Stimulated activated naive CD8-positive, alpha-beta T cell treated with anti-CD3 and anti-CD28 coated beads, Interleukin-15, Interleukin-2, amounts not matched to agents 100 U/mL and 50 U/mL, for 24 hours (primary cell): ENCODE measurements at regions not wholly inside any gene's neighbourhood (a gene's known extent, or its start where the extent isn't known, plus 50 kb on each side); places are given as distances from the start of the nearest gene placed in this dataset.

Experiments
- ATAC-seq: fragments of 150-1000 bp; cut with Tn5 transposase; one replicate; pipeline ENCODE4 v1.10.0; 2021
- DNase-seq: peaks from one replicate; pipeline ENCODE4 v3.0.0; 2021

DNA sequence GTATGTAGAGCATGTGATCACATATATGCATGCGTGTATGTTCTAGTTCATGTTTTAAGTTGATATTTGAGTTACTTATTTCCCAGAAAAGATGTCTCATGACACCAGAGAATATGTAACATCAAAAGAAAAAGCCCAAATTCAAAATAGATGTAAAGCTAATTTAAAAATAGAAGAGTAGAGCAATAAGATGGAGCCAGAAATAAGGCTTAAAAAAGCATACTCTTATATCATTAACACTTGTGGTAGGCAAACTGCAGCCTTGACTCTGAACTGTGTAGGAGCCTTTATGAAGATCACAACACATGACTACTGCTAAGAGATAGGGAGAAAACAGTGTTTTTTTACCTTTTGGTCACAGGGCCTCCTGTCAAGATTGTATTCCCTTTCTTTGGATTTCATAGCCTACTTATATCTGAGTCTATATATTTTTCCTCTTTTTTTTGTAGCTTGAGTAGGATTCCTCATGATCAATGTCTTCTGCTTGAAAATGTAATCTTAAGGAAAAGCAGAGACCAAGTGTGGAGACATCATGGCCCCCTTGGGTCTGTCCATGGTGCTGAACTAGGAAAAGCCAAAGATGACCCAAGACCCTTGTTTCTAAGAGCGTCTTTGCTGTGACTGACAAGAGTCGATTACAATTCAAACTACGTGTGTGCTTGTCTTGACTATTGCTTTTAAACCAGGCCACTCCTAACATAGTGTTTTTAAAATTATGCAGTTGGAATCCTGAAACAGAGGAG, 390.4 kb downstream of the SHISA9 start:
- ATAC-seq (no peak), DNase-seq (no peak)

DNA sequence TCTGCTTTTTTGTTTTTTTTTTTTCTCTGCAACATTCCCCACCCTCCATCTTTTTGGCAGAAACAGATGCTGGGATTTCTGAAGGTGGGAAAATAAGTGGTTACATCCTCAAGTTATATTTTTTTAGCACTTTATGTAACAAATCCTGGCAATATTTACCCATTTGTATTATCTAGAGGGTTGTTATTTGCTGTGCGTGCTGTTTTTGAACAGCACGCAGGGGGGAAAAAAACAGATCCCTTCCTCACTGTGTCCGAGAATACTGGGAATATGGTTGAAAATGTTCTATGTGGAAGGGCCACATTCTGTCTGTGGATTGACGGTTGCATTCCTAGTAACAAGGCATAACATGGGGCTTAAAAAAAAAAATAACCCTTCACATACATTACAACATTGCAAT, 394.8 kb downstream of the SHISA9 start:
- no peak for DNase-seq
- ATAC-seq = no peak

DNA sequence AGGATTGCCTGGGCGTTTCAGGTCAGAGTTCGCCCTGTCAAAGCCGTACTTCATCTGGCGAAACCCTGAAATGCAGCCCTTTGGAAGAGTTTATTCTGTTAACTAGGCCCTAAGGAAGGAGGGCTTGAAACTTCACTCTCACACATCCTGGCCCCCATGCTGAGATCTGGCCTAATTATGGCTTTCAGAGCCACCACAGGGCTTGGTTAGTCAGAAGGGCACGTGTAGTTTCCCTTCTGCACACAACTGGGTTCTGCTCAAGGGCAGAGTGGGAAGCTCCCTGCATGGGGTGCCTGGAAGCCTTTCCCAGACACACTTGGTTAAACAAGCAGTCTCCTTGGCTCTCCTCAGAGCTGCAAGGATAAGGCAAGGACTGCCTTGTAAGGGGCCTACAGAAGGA, 397.3 kb downstream of the SHISA9 start:
- ATAC-seq = no peak
- no peak for DNase-seq

DNA sequence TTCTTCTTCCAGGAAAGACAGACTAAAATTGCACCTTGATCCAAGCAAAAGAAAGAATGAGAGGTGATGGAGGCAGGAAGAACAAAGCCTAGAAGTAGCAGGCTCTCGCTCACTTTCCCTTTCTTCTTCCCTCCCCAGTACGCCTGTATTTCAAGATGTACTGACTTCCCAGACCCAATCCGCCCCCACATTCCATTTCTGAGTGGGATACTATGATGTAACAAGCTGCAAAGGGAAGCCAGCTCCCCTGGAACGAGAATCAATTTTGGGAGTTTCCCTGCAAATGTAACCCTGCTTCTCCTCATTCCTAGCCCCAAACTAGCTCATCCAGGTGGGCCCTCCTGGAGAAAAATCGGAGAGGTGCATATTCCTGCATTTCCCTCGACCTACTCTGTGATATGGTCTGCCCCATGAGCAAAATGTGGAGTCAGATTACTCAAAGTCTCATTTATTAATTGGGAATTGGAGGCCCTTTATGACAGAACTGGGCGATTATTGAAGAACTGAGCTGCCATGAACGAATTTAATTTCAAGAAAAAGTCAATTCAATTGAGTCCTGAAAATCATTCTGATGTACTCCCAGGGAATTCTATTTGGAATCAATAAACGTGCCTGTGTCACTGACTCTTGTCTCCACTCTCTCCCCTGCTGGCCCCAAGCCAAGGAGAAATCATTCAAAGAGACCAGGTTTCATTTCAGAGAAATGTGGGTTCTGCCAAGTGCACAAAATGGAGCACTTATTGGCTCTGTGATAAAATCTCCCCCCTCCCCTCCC, 398.9 kb downstream of the SHISA9 start:
- ATAC-seq = no peak
- no peak for DNase-seq

DNA sequence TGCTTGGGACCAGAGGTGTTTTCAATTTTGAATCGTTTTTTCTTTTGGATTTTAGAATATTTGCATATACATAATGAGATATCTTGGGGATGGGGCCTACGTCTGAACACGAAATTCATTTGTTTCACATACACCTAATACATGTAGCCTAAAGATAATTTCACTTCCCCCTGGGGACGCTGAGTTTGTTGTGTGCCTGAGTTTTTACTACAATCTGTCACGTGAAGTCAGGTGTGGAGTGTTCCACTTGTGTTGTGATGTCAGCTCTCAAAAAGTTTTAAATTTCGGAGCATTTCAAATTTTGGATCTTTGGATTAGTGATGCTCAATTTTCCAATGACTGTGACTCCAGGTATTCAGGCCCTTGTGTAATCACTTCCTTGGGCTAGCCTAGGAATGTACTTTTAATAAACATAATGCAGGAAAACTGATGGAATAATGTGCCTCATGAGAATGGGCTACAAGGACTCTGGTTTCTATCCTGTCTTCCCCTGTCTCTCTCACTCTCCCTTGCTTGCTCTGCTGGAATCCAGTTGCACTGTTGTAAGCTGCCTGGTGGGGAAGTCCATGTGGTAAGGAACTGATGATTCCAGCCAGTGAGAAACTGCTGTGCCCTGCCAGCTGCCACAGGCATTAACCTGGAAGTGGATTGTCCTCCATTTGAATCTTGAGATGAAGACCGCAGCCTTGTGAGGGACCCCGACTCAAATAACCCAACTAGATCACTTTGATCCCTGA, 403.8 kb downstream of the SHISA9 start:
- ATAC-seq (no peak), DNase-seq (no peak)

DNA sequence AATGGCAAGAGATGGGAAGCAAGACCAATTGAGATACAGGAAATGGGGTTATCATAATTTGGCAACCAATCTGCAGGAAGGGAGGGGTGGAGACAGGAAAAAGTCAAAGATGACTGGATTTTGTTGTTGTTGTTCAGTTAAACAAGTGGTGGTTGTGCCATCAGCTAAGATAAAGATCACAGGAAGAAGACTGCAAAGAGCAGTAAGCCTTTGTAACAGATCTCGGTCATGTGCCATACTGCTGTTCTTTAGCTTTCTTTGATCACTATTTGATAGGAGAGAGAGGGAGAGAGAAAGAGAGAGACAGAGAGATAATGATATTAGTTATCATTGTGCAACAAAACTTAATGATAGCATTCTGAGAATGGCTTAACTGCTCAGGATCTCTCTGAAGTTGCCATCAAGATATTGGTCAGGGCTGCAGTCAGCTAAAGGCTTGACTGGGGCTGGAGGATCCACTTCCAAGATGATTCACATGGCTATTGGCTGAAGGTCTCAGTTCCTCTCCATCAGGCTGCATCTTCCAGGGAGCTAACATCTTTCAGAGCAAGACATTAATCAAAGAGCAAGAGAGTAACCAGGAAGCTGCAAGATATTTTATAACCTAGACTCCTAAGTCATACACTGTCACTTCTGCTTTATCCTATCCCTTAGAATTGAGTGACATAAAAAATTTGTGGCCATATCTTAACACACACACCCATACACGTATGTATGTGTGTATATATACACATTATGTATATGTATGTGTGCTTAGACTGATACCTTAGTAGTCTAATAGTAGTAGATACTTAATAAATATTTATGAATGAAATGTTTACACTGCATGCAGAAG, 405.0 kb downstream of the SHISA9 start:
- DNase-seq = no peak
- ATAC-seq = no peak

DNA sequence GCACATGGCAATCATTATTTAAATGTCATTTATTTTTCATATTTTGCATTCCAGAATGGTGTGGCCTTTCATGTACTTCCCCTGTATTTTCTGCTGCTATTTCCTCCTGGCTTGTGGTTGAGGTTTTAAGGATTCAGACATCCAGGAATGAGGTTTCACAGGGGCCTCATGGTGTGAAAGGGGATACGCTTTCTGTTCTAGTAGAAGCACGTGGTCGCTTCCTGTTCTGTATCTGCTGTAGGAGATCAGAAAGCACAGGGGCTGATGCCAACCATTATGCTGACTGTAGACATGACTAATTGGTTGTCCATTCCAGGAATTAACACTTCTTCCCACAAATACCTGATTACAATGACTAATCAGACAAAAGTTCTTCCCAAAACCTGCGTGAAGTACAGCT, 405.9 kb downstream of the SHISA9 start:
- ATAC-seq (no peak), DNase-seq (no peak)

DNA sequence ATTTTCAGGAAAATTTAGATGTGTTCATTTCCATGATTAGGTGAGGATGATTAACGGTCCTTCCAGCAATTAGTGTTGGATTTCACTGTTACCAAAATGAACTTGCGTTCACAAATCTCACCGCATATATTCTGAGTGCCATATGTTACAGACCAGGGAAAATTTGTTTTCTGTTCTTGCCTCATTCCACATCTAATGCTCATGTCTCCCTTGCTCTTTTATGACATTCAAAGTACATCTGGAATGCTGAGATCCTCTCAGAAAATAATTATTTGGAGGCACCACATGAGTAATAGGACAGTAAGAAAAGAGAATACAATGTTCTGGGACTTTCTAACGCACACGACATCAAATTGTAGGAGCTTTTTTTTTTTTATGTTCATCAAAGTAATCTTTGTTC, 406.5 kb downstream of the SHISA9 start:
- ATAC-seq = no peak
- no peak for DNase-seq

DNA sequence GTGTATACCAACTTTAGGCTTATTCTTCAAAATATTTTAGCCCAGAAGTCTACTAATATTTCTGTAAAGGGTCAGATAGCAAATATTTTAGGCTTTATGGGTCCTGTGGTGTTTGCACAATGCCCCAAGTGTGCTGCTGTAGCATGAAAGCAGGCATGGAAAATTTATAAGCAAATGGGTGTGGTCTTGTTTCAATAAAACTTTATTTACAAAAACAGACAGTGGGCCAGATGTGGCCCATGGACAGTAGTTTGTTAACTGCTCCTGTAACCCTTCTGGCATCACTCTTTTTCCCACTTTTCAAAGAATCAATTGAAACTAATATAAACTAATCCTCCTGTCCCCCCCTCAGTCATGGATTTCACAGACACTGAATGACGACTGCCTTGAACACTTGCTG, 410.7 kb downstream of the SHISA9 start:
- ATAC-seq (no peak), DNase-seq (no peak)

DNA sequence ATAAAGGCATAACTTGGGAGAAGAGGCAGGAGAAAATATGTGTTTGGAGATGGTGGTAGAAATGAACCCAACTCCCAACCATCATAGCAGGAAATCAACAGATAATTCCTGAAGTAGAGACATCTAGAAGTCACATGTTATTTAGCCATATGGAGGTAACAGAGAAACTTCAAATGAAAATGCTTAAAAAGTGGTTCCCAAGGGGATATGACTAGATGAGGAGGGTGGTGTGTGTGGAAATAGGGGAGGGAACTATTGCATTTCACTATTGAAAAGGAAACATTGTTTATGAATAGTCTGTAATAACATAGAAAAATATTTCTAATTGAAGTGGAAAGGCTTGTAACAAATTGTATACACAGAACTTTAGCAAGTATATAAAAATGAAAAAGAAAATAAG, 412.0 kb downstream of the SHISA9 start:
- no peak for ATAC-seq
- no peak for DNase-seq

DNA sequence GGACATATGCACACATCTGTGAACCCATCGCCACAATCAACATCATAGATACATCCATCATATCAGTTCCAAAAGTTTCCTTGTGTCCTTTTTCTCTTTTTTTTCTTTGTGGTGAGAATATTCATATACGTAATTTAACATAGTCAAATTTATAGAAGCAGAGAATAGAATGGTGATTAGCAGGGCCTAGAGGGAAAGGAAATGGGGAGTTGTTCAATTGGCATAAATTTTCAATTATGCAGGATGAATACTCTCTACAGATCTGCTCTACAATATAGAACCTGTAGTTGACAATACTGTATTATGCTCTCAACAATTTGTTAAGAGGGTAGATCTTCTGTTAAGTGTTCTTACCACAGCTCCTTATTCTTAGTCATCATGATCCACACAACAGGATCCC, 413.2 kb downstream of the SHISA9 start:
- ATAC-seq = no peak
- no peak for DNase-seq

DNA sequence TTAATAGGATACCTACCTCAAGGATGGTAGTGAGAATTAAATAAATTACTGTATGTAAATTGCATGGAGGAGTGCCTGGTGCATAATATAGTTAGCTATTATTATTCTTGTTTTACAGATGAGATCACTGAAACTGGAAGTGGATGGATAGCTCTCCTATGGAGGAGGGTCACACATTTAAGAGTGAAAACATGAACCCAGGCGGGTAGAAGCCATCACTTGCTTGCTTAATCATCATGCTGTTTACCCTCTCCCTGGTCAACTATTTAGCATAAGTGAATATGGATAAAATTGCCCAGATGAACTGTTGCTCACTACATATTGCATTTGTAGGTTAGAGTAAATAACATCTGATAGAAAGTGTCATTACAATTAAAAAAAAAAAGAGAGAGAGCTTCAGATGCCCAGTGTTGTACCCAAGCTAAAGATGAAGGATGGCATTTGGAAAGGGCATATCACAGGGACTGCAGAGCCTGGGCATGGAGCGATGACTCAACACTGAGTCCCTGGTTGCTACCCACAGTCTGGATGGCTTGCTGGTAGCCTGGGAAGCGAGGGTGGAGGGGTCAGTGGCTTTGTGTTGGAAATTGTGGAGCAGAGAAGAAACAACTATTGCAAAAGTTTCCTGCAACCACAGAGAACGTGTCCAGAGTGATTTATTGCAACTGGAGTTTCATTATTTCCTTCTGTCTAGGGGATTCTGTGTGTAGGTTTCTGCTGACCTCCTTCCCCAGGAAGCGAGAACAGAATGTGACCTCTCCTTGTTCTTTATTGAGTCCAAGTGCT, 414.4 kb downstream of the SHISA9 start:
- ATAC-seq (no peak), DNase-seq (no peak)

DNA sequence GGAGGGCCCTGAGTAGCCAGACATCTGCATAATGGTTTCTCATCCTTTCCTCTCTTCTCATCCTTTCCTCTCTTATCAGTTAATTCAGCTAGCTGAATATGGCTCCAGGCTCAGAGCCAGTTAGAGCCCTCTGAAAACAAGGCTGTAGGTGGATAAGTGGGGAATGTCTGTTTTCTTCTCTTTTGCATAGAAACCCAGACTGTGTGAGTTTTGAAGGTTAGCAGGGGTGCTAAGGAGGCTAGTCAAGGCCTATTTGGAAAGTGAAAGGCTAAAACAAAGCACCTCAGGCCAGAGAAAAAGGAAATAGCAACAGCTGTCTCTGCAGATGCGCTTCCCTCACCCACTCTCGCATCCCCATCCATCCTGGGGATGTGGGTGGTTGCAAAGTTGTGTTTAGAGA, 420.9 kb downstream of the SHISA9 start:
- DNase-seq (no peak), ATAC-seq (no peak)

DNA sequence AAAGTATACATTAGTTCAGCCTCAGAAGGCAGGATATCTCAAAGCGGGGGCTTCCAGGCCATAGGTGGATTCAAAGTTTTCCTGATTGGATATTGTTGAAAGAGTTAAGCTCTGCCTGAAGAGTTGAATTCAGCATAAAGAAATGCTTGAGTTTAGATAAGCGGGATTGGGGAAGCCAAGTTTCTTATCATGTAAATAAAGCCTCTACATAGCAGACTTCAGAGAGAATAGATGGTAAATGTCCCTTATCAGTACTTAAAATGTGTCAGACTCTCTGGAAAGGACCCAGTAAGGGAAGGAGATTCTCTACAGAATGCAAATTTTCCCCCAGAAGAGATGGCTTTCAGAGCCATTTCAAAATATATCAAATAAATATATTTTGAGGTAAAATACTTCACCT, 423.5 kb downstream of the SHISA9 start:
- no peak for DNase-seq
- no peak for ATAC-seq

DNA sequence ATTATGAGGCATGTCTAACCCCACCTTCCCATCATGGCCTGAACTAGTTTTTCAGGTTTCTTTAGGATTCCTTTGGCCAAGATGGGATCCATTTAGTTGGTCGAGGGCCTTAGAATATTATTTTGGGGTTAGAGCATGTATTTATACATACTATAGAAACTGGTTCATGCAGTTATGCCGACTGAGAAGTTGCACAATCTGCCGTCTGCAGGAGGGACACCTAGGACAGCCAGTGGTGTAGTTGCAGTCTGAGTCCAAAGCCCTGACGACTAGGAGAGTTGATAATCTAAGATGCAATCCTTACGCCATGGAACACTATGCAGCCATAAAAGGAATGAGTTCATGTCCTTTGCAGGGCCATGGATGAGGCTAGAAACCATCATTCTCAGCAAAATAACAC, 424.0 kb downstream of the SHISA9 start:
- DNase-seq (no peak), ATAC-seq (no peak)

DNA sequence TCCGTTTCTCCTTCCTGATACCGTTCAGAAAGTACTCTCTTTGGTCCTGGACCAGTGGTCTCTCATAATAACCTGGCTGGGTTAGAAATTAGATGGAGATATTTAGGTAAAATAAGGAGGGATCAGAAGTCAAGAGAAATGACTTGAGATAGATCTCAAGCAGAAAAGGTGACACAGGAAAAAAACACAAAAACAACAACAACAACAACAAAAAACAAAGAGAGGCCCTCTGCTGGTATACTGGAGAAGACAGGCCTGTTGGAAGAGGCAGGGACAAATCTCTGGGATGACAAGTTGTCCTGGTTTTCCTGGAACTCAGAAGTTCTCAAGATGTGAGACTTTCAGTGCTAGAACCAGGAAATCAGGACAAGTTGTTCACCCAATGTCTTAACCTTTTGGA, 430.5 kb downstream of the SHISA9 start:
- no peak for ATAC-seq

DNA sequence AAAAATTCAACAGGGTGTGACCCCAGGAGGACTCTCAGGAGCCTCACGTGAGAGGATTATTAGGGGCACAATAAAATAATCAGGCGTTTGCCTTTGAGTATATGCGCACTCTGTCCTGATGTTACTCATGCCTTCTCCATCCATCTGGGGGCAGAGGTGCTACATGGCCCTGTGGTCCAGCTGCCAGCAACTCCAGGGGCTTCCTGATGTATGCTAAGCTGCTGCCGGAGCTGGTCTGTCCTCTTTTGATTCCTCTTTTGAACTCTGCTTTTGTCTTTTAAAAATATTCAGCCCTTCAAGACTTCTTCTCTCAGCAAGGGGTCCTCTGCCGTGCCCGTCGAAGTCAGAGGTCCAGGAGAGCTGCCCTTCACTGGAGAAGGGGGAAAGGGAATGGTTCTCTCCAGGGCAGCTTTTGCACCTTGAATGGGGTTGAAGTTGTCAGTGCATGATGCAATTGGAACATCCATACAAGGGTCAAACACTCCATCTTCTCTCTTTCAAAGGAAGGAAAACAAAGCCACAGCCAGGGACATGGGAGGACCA, 431.4 kb downstream of the SHISA9 start:
- DNase-seq (no peak), ATAC-seq (no peak)

More for the DNA sequence above, 430.5 kb downstream of the SHISA9 start:
- no peak for DNase-seq

DNA sequence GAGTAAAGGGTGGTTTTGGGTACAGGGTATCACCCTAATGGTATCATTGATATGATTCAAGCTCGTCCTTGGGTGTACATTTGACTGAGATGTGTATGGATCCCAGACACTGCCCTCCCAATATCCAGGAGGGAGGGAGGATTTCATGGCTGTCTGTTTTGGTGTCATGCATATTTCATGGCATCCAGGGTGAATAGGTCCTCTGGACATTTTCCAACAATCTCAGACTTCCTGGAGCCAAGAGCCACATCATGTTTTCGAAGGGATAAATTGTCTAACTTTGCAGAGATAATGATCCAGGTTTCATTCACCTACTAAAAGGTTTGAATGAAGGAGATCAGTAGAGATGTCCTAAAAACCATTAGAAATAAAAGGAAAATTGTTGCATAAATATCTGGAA, 431.9 kb downstream of the SHISA9 start:
- ATAC-seq (no peak), DNase-seq (no peak)

DNA sequence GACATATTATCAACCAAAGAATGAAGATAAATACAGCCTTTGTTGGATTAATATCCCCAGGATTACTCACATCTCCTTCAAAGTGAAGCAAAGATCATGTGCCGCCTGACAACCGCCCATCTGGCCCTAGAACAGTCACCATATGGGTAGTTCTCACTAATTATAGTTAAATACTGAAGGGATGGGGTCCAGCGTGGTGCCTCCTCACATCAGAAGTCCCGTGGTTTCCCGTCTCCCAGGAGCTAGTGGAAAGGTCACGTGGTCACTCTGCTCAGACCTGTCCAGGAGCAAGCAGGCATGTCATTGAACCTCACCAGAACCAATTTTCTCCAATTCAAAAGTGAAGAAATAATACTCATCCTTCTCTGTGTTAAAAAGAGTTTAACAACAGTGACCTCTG, 434.5 kb downstream of the SHISA9 start:
- DNase-seq (no peak), ATAC-seq (no peak)

DNA sequence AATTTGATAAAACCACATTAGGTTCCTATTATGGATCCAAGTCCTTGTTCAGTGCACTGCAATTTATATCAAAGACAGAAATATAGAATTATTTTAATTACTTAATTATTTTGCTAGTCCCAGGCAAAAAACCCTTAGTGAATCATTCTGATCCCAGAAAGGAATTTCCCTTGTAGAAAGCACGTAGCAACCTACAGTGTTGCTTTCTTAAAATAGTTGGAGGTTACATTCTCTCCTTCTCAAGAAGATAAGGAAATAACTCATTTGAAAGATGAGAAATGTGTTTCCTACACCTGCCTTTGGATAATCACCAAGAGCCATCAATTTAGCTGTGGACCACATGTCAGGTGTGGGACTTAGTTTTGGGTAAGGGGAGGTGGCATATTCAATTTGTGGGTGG, 434.9 kb downstream of the SHISA9 start:
- DNase-seq (no peak), ATAC-seq (no peak)
